ENCODE measurements at regions not wholly inside any gene's neighbourhood (a gene's known extent, or its start where the extent isn't known, plus 50 kb on each side); places are given as distances from the start of the nearest gene placed in this dataset.

GRCh38 chr7:113307147-113307546, 188.8 kb upstream of the SMIM30 start:
- TF ChIP-seq USF1 (CRISPR knock-in tag; IDR thresholded peaks at IDR 0.05) (no peak), TEAD1 (CRISPR knock-in tag; IDR thresholded peaks at IDR 0.05) (no peak), ZBTB21 (CRISPR knock-in tag; IDR thresholded peaks at IDR 0.05; ENCODE audit: borderline replicate concordance) (no peak), CREB1 (CRISPR knock-in tag; IDR thresholded peaks at IDR 0.05) (no peak)
- TF ChIP-seq, protein P1, sequence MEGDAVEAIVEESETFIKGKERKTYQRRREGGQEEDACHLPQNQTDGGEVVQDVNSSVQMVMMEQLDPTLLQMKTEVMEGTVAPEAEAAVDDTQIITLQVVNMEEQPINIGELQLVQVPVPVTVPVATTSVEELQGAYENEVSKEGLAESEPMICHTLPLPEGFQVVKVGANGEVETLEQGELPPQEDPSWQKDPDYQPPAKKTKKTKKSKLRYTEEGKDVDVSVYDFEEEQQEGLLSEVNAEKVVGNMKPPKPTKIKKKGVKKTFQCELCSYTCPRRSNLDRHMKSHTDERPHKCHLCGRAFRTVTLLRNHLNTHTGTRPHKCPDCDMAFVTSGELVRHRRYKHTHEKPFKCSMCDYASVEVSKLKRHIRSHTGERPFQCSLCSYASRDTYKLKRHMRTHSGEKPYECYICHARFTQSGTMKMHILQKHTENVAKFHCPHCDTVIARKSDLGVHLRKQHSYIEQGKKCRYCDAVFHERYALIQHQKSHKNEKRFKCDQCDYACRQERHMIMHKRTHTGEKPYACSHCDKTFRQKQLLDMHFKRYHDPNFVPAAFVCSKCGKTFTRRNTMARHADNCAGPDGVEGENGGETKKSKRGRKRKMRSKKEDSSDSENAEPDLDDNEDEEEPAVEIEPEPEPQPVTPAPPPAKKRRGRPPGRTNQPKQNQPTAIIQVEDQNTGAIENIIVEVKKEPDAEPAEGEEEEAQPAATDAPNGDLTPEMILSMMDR (IDR thresholded peaks at IDR 0.05) = no peak

All from WTC11 (cell line).